Stomach (tissue), 4 donors: ENCODE measurements at regions not wholly inside any gene's neighbourhood (a gene's known extent, or its start where the extent isn't known, plus 50 kb on each side); places are given as distances from the start of the nearest gene placed in this dataset.

Experiments
- CTCF ChIP-seq, 7 experiments: fragments of 450-650 bp in 4 of 7; fragments of 200-600 bp in 3 of 7; sonication (generic) in 3 of 7; IDR thresholded peaks; one replicate each; pipeline ENCODE4 v1.5.1; 2016 to 2019; ENCODE audit warnings: antibody characterized with exemption in 7 of 7, control low read depth in 2 of 7, mild to moderate bottlenecking in 1 of 7
- POLR2AphosphoS5 ChIP-seq, 3 donors: sonication (generic); formaldehyde crosslinking; IDR thresholded peaks; one replicate each; pipeline ENCODE4 v1.6.1; 2016; ENCODE audit warnings: antibody characterized with exemption in 3 of 3

DNA sequence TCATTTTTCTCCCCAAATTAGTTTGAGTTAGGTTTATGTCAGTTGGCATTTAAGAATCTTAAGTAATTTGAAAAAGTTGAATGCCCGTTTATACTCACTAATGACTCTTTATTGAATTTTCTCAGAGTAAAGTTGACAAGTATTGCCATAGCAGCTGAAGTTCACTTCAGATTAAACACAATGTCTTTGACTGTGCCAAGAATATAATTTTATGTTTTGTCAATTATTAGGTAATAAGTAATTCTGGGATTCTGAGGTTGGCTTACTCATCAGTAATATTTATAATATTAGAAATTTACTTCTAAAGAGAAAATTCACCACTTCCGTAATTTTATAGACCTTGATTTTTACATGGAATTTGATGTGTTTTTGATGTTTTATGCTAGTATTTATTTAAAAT lies 369.3 kb upstream of the TMPRSS15 start:
- TF ChIP-seq CTCF (IDR thresholded peaks at IDR 0.05) (no peak), POLR2AphosphoS5 (IDR thresholded peaks at IDR 0.05) (no peak)
